Cardiac muscle cell (in vitro differentiated cells and primary cell): ENCODE measurements at regions not wholly inside any gene's neighbourhood (a gene's known extent, or its start where the extent isn't known, plus 50 kb on each side); places are given as distances from the start of the nearest gene placed in this dataset.

Experiments
- DNase-seq, 2 donors: peaks; one replicate each; pipeline versions ENCODE4 v3.0.0 to v3.0.0-alpha.2; 2010 to 2017; ENCODE audit warnings: low read depth in 1 of 2, low spot score in 1 of 2
- H3K27ac ChIP-seq: fragments of 200-600 bp; sonication (generic); 2 replicates; pipeline ENCODE4 v1.5.1; 2016
- H3K27me3 ChIP-seq: fragments of 200-600 bp; sonication (generic); 2 replicates; pipeline ENCODE4 v1.6.0; 2016; ENCODE audit warnings: control low read depth
- H3K36me3 ChIP-seq: fragments of 200-600 bp; sonication (generic); 2 replicates; pipeline ENCODE4 v1.5.1; 2016; ENCODE audit warnings: control low read depth
- H3K4me1 ChIP-seq: fragments of 200-600 bp; sonication (generic); 2 replicates; pipeline ENCODE4 v1.8.1; 2017; ENCODE audit warnings: low read depth, mild to moderate bottlenecking, mixed run types
- H3K4me3 ChIP-seq: fragments of 200-600 bp; sonication (generic); 2 replicates; pipeline ENCODE4 v1.5.1; 2016; ENCODE audit warnings: mild to moderate bottlenecking
- H3K9me3 ChIP-seq: fragments of 200-600 bp; sonication (generic); 2 replicates; pipeline ENCODE4 v1.5.1; 2017; ENCODE audit warnings: low read depth, mild to moderate bottlenecking, control low read depth
- TF ChIP-seq, protein P1 (sequence below): IDR thresholded peaks from 2 replicates; pipeline ENCODE4 v1.5.1; 2012; ENCODE audit warnings: low read depth, mild to moderate bottlenecking, low read length

DNA sequence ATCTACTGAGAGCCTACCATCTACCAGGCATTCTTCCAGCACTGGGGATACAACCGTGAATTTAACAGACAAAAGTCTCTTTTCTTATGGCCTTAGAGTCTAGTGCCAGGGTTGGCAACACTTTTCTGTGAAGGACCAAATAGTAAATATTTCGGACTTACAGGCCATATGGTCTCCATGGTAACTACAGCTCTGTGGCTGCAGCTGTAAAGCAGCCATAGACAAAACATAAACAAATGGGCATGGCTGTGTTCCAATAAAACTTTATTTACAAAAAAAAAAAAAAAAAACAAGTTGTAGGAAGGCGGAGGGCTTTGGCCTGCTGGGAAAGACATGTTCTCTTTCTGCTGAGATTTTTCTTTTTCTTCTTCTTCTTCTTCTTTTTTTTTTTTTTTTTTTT lies 98.7 kb downstream of the ABCC12 start:
- H3K27me3 ChIP-seq: no peaks in the 10 kb centered on the region
- H3K4me3 ChIP-seq: no peak overlapping the region
- DNase-seq: no peak
- no peaks in the 10 kb centered on the region for H3K36me3 ChIP-seq
- TF ChIP-seq, protein P1, sequence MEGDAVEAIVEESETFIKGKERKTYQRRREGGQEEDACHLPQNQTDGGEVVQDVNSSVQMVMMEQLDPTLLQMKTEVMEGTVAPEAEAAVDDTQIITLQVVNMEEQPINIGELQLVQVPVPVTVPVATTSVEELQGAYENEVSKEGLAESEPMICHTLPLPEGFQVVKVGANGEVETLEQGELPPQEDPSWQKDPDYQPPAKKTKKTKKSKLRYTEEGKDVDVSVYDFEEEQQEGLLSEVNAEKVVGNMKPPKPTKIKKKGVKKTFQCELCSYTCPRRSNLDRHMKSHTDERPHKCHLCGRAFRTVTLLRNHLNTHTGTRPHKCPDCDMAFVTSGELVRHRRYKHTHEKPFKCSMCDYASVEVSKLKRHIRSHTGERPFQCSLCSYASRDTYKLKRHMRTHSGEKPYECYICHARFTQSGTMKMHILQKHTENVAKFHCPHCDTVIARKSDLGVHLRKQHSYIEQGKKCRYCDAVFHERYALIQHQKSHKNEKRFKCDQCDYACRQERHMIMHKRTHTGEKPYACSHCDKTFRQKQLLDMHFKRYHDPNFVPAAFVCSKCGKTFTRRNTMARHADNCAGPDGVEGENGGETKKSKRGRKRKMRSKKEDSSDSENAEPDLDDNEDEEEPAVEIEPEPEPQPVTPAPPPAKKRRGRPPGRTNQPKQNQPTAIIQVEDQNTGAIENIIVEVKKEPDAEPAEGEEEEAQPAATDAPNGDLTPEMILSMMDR: no peak
- H3K4me1 ChIP-seq: no peaks in the 10 kb centered on the region
- no peak overlapping the region for H3K27ac ChIP-seq
- H3K9me3 ChIP-seq: no peaks in the 10 kb centered on the region

DNA sequence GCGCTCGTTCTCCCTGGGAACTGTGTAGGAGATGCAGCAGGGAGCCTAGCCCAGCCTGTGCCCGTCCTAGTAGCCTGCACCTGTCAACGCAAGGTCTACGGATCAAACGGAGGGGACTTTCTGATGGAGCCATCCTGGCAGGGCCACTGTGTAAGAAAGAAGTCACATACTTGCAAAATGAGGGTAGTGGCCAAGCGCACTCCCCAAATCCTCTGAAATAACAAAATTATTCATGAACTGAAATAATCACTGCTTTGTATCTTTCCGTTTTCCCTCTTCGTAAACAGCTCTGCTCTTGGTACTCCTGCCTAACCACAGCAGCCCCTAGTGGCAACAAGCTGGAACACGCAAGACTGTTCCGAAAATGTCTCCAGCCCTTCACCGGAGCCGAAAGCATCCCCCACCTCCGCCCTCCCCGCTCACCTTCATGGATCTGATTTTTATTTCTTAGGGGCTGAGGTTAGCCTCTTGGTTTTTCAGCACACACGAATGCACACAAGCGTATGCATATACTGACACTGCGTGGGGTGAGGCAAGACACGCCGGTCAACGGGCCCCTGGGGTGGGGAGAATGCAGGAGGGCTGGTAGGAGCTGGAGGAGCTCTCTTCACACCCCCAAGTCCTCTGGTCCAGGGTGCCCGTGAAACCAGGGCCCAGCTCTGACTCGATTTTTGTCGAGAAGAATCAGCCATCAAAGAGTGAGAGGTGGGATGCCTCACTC lies 100.8 kb downstream of the ABCC12 start:
- Histone ChIP-seq H3K27ac (no peak overlapping the region), H3K9me3 (no peaks in the 10 kb centered on the region), H3K4me3 (no peak overlapping the region), H3K4me1 (no peaks in the 10 kb centered on the region), H3K27me3 (no peaks in the 10 kb centered on the region), H3K36me3 (no peaks in the 10 kb centered on the region)
- TF ChIP-seq, protein P1: peak; percentile 98
- peak; percentile 48 to 77 for DNase-seq

DNA sequence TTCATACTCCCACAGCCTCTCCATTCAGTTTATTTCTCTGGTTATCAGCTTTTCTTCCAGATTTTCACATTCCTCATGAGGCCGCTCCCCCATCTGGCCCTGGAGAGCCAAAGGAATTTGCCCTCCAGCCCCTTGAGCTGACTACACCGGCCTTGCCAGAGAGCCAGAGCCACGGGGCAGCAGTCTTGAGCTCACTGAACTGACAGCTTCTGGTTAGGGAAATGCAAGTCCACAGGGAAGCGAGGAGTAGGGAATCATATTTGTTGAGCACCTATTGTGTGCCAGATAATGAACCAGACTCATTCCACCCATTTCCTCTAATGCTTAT lies 102.4 kb downstream of the ABCC12 start:
- H3K27ac ChIP-seq: no peak overlapping the region
- H3K9me3 ChIP-seq: no peaks in the 10 kb centered on the region
- TF ChIP-seq, protein P1: no peak
- H3K4me3 ChIP-seq: no peak overlapping the region
- H3K36me3 ChIP-seq: no peaks in the 10 kb centered on the region
- peak; percentile 43 to 90 for DNase-seq
- H3K4me1 ChIP-seq: no peaks in the 10 kb centered on the region
- no peaks in the 10 kb centered on the region for H3K27me3 ChIP-seq

DNA sequence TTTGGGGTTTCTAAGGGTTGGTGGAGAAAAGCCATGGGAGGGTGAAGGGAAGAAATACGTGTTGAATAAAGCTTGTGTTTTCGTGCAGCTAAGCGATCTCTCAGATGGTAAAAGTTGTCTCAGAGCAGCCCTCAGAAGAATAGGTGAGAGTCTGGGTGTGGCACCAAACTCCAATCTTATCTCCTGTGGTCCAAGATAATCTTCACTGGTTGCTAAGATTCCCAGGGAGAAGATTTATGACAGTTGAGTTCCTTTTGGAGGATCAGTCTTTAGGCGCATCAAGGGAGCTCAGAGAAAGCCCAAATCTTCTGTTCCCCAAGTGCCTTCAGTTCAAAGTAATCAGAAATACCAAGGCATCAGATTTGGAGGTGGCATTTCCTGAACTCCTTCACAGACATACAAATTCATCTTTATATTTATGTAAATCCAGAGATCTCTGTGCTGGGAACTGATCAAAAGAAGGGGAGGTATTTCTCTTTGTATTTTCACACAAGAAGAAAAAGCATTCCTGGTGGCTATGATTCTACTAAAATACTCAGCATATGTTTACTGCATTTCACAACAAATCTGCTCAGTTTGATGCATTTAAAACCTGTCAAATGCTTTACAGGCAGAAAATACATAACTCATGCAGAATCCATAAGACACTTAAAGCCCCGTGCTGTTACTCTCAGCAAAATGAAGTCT lies 102.9 kb downstream of the ABCC12 start:
- H3K4me3 ChIP-seq: no peak overlapping the region
- no peaks in the 10 kb centered on the region for H3K36me3 ChIP-seq
- H3K4me1 ChIP-seq: no peaks in the 10 kb centered on the region
- H3K27ac ChIP-seq: no peak overlapping the region
- H3K9me3 ChIP-seq: no peaks in the 10 kb centered on the region
- DNase-seq: no peak
- TF ChIP-seq, protein P1: no peak
- H3K27me3 ChIP-seq: no peaks in the 10 kb centered on the region

DNA sequence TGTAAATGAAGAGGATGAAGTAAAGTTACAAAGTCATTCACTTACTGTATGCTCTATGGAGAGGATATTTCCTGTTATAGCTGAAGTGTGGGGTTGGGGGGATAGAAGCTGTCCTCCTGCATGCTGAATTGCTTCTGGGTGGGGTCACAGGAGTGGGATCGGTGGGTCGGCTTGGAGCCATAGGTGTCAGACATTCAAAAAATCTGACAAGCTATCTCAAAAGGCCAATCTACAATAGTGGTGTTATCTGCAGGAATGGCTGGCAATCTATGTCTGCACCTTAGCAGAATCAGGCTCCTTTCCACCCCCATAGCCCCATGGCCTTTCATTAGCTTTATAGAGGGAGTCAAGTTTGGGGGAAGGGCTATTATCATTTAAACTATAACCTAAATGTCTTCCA lies 104.9 kb downstream of the ABCC12 start:
- no peak for DNase-seq
- H3K27ac ChIP-seq: no peak overlapping the region
- TF ChIP-seq, protein P1: no peak
- H3K27me3 ChIP-seq: no peaks in the 10 kb centered on the region
- H3K4me1 ChIP-seq: no peaks in the 10 kb centered on the region
- no peaks in the 10 kb centered on the region for H3K36me3 ChIP-seq
- H3K9me3 ChIP-seq: no peaks in the 10 kb centered on the region
- no peak overlapping the region for H3K4me3 ChIP-seq
